ENCODE measurements at regions not wholly inside any gene's neighbourhood (a gene's known extent, or its start where the extent isn't known, plus 50 kb on each side); places are given as distances from the start of the nearest gene placed in this dataset.
A peak's percentile ranks its signal among the peaks of the same experiment; 100 is the strongest.

- DNase-seq (ENCODE audit: low read depth): peak; percentile 99
- H3K4me3 ChIP-seq (ENCODE audit: control insufficient read depth, low read depth, low read length): no peak overlapping the region
- TF ChIP-seq CTCF (conservative IDR thresholded peaks at IDR 0.05; ENCODE audit: control insufficient read depth, insufficient read depth, low read depth, low read length): no peak
Observed at GRCh38 chr3:193857996-193858395, 265.0 kb downstream of the OPA1 start.

GRCh38 chr3:193859195-193859594 lies 266.2 kb downstream of the OPA1 start:
- no peak for TF ChIP-seq CTCF (conservative IDR thresholded peaks at IDR 0.05; ENCODE audit: control insufficient read depth, insufficient read depth, low read depth, low read length)
- H3K4me3 ChIP-seq (ENCODE audit: control insufficient read depth, low read depth, low read length): no peak overlapping the region
- DNase-seq (ENCODE audit: low read depth): no peak

GRCh38 chr3:193861012-193861411 lies 268.0 kb downstream of the OPA1 start:
- no peak for DNase-seq (ENCODE audit: low read depth)
- TF ChIP-seq CTCF (conservative IDR thresholded peaks at IDR 0.05; ENCODE audit: control insufficient read depth, insufficient read depth, low read depth, low read length): no peak

GRCh38 chr3:193862843-193863242 lies 269.8 kb downstream of the OPA1 start:
- no peak for TF ChIP-seq CTCF (conservative IDR thresholded peaks at IDR 0.05; ENCODE audit: control insufficient read depth, insufficient read depth, low read depth, low read length)
- H3K4me3 ChIP-seq (ENCODE audit: control insufficient read depth, low read depth, low read length): no peak overlapping the region

More at GRCh38 chr3:193861012-193861411, 268.0 kb downstream of the OPA1 start:
- H3K4me3 ChIP-seq (ENCODE audit: control insufficient read depth, low read depth, low read length): no peak overlapping the region

GRCh38 chr3:193863657-193864357 lies 270.8 kb downstream of the OPA1 start:
- H3K4me3 ChIP-seq (ENCODE audit: control insufficient read depth, low read depth, low read length): no peak overlapping the region
- TF ChIP-seq CTCF (conservative IDR thresholded peaks at IDR 0.05; ENCODE audit: control insufficient read depth, insufficient read depth, low read depth, low read length): no peak
- no peak for DNase-seq (ENCODE audit: low read depth)

More at GRCh38 chr3:193862843-193863242, 269.8 kb downstream of the OPA1 start:
- no peak for DNase-seq (ENCODE audit: low read depth)

- no peak for TF ChIP-seq CTCF (conservative IDR thresholded peaks at IDR 0.05; ENCODE audit: control insufficient read depth, insufficient read depth, low read depth, low read length)
- H3K4me3 ChIP-seq (ENCODE audit: control insufficient read depth, low read depth, low read length): no peak overlapping the region
- no peak for DNase-seq (ENCODE audit: low read depth)
Observed at GRCh38 chr3:193865339-193865738, 270.6 kb upstream of the HES1 start.

Measured in fibroblast of mammary gland (primary cell).